HEK293T (cell line): ENCODE measurements at regions not wholly inside any gene's neighbourhood (a gene's known extent, or its start where the extent isn't known, plus 50 kb on each side); places are given as distances from the start of the nearest gene placed in this dataset.

ENCODE experiments used
- CTCF ChIA-PET: fragments of 350-600 bp; formaldehyde crosslinking; extraction: SDS; loops from one replicate; lab custom pipeline; 2021; ENCODE audit warnings: antibody characterized with exemption, inconsistent platforms; lab: Yijun Ruan, JAX
- POLR2A ChIA-PET: fragments of 350-600 bp; formaldehyde crosslinking; extraction: SDS; loops from one replicate; lab custom pipeline; 2020; ENCODE audit warnings: antibody characterized with exemption, inconsistent platforms; lab: Yijun Ruan, JAX
- DNase-seq: peaks from one replicate; pipeline ENCODE4 v3.0.0; 2012; ENCODE audit warnings: mixed read lengths; ENCODE audit errors: extremely low spot score
- ARNT ChIP-seq: fragments of 450-650 bp; IDR thresholded peaks from 2 replicates; pipeline ENCODE4 v1.6.1; 2017; ENCODE audit warnings: mild to moderate bottlenecking
- BHLHE40 ChIP-seq: fragments of 450-650 bp; IDR thresholded peaks from 2 replicates; pipeline ENCODE4 v1.6.1; 2016; ENCODE audit warnings: mild to moderate bottlenecking, moderate library complexity, borderline replicate concordance
- CTBP1 ChIP-seq: fragments of 450-650 bp; IDR thresholded peaks from 2 replicates; pipeline ENCODE4 v1.6.1; 2016; ENCODE audit warnings: borderline replicate concordance
- ELF4 ChIP-seq: fragments of 450-650 bp; IDR thresholded peaks from 2 replicates; pipeline ENCODE4 v1.6.1; 2017; ENCODE audit warnings: antibody characterized with exemption
- FOXA1 ChIP-seq: fragments of 450-650 bp; IDR thresholded peaks from 2 replicates; pipeline ENCODE4 v1.6.1; 2016; ENCODE audit warnings: mild to moderate bottlenecking
- FOXK2 ChIP-seq: fragments of 450-650 bp; IDR thresholded peaks from 2 replicates; pipeline ENCODE4 v1.6.1; 2016; ENCODE audit warnings: mild to moderate bottlenecking
- FOXM1 ChIP-seq: fragments of 450-650 bp; IDR thresholded peaks from 2 replicates; pipeline ENCODE4 v1.6.1; 2017; ENCODE audit warnings: mild to moderate bottlenecking, borderline replicate concordance
- HDGF ChIP-seq: fragments of 450-650 bp; IDR thresholded peaks from 2 replicates; pipeline ENCODE4 v1.6.1; 2017; ENCODE audit warnings: antibody characterized with exemption, borderline replicate concordance
- L3MBTL2 ChIP-seq: fragments of 450-650 bp; conservative IDR thresholded peaks from 2 replicates; pipeline ENCODE4 v1.6.1; 2016; ENCODE audit warnings: mild to moderate bottlenecking
- LEF1 ChIP-seq: fragments of 450-650 bp; IDR thresholded peaks from 2 replicates; pipeline ENCODE4 v1.6.1; 2017; ENCODE audit warnings: mild to moderate bottlenecking, borderline replicate concordance
- NFRKB ChIP-seq: fragments of 450-650 bp; IDR thresholded peaks from 2 replicates; pipeline ENCODE4 v1.6.1; 2016; ENCODE audit warnings: mild to moderate bottlenecking, moderate library complexity
- PKNOX1 ChIP-seq: fragments of 450-650 bp; IDR thresholded peaks from 2 replicates; pipeline ENCODE4 v1.6.1; 2016
- SP1 ChIP-seq: fragments of 450-650 bp; IDR thresholded peaks from 2 replicates; pipeline ENCODE4 v1.6.1; 2017
- SUZ12 ChIP-seq: fragments of 450-650 bp; IDR thresholded peaks from 2 replicates; pipeline ENCODE4 v1.6.1; 2016; ENCODE audit warnings: mild to moderate bottlenecking
- TARDBP ChIP-seq: fragments of 450-650 bp; IDR thresholded peaks from 2 replicates; pipeline ENCODE4 v1.6.1; 2016
- ZNF384 ChIP-seq: fragments of 450-650 bp; IDR thresholded peaks from 2 replicates; pipeline ENCODE4 v1.6.1; 2016

GRCh38 chr6:22666586-22666985, 97.2 kb downstream of the HDGFL1 start:
- DNase-seq, result no peak
- ChIA-PET CTCF (no interaction called here), POLR2A (no interaction called here)
- TF ChIP-seq PKNOX1 (no peak), FOXK2 (no peak), ZNF384 (no peak), SUZ12 (no peak), HDGF (no peak), ARNT (no peak), SP1 (no peak)

GRCh38 chr6:22667855-22668254, 98.5 kb downstream of the HDGFL1 start:
- no peak for TF ChIP-seq FOXM1
- TF ChIP-seq LEF1, result no peak
- TF ChIP-seq HDGF, result no peak
- TF ChIP-seq BHLHE40, result no peak
- TF ChIP-seq PKNOX1, result no peak
- TF ChIP-seq ARNT, result no peak
- POLR2A ChIA-PET, result no interaction called here
- DNase-seq, result no peak
- CTCF ChIA-PET, result no interaction called here

GRCh38 chr6:22668307-22668706, 98.9 kb downstream of the HDGFL1 start:
- no peak for DNase-seq
- ChIA-PET POLR2A (no interaction called here), CTCF (no interaction called here)
- TF ChIP-seq ELF4 (no peak), FOXM1 (no peak), SP1 (no peak), PKNOX1 (no peak), NFRKB (no peak), FOXA1 (no peak), LEF1 (no peak), SUZ12 (no peak), ZNF384 (no peak), HDGF (no peak)

DNA sequence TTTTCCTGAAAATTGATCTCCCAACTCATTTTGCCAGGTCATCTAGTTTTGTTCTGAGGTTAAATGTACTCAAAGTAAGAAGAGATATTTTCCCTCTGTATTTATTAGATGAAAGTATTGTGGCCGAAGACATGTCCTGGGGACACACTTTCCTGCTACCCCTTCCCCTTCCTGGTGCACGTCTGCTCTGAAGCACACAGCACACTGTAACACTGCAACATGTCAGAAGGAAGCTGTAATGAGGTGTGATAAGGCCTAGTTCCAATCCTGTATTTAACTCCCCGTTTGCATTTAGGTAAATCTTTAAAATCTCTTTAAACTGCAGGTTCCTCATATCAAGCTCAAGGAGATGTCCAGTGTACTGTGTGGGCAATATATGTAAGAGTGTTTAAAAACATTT, 99.4 kb downstream of the HDGFL1 start:
- POLR2A ChIA-PET, result no interaction called here
- TF ChIP-seq PKNOX1 (no peak), NFRKB (no peak), ARNT (no peak), SUZ12 (no peak), BHLHE40 (no peak), CTBP1 (no peak), SP1 (no peak), FOXK2 (no peak), FOXM1 (no peak)
- CTCF ChIA-PET, result no interaction called here
- DNase-seq, result no peak

- no peak for TF ChIP-seq HDGF
- no peak for TF ChIP-seq SP1
- TF ChIP-seq FOXK2, result no peak
- no peak for TF ChIP-seq L3MBTL2
- no peak for TF ChIP-seq FOXM1
- no peak for TF ChIP-seq ZNF384
- no peak for TF ChIP-seq CTBP1
- TF ChIP-seq PKNOX1, result no peak
- no peak for TF ChIP-seq ELF4
- no peak for TF ChIP-seq ARNT
- no peak for TF ChIP-seq NFRKB
- no peak for TF ChIP-seq FOXA1
- no peak for TF ChIP-seq LEF1
- no peak for DNase-seq
- ChIA-PET CTCF (no interaction called here), POLR2A (no interaction called here)
These were observed 101.2 kb downstream of the HDGFL1 start for GRCh38 chr6:22670605-22671004.

DNA sequence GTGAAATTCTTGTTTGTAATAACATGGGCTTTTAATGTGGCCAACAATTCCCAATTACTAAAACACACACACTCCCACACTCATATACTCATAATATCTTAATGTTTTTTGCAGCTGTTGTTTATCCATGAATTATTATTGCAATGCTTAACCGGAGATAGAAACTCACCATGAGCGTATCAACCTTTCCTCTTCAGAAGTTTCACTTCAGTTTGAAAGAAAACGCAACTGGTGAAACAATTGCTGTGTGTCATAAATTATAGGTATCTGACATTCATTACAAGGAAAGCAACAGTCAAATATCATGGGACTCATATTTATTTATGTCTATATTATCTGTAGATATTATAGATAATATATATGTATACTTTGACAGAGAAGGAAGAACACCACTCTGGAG, 104.1 kb downstream of the HDGFL1 start:
- no peak for DNase-seq
- POLR2A ChIA-PET, result no interaction called here
- no peak for TF ChIP-seq LEF1
- TF ChIP-seq BHLHE40, result no peak
- TF ChIP-seq SP1, result no peak
- no peak for TF ChIP-seq TARDBP
- TF ChIP-seq SUZ12, result no peak
- no peak for TF ChIP-seq FOXA1
- no peak for TF ChIP-seq NFRKB
- no peak for TF ChIP-seq ELF4
- no peak for TF ChIP-seq HDGF

More for the DNA sequence above, 104.1 kb downstream of the HDGFL1 start:
- CTCF ChIA-PET, result no interaction called here
